ENCODE measurements at regions not wholly inside any gene's neighbourhood (a gene's known extent, or its start where the extent isn't known, plus 50 kb on each side); places are given as distances from the start of the nearest gene placed in this dataset.

DNA sequence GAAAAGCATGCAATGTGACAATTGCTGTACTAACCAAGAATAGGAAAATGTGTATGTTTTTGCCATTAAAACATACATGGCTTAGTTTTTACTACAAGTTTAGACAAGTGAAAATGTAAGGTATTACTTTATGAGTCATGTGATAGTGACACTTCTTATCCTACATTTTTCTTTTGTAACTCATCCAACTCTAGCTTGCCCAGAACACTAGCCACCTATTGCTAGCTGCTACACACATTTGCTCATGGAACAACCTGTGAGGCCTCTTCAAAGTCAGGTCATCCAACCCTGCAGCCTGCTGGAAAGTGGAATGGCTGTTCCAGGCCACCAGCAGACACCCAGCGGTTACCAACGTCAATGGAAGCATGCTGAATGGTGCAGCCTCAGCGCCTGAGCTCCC is 1043.9 kb downstream of the TMEM182 start:
- H3K4me3 ChIP-seq (ENCODE audit: low read length in 3 of 3): no peak overlapping the region
- no peak overlapping the region for H3K9ac ChIP-seq (ENCODE audit: low read depth in 1 of 3, low read length in 3 of 3)
- no peak overlapping the region for H3K27ac ChIP-seq (ENCODE audit: low read depth, low read length)
- no peaks in the 10 kb centered on the region for H3K36me3 ChIP-seq (ENCODE audit: control insufficient read depth in 3 of 3, insufficient read depth in 3 of 3, low read length in 3 of 3)
- no peaks in the 10 kb centered on the region for H3K4me1 ChIP-seq (ENCODE audit: control insufficient read depth in 3 of 3, insufficient read depth in 3 of 3, low read length in 3 of 3)
- no peaks in the 10 kb centered on the region for H3K9me3 ChIP-seq (ENCODE audit: control insufficient read depth in 3 of 3, low read length in 3 of 3)
- H3K27me3 ChIP-seq (ENCODE audit: control insufficient read depth in 3 of 3, insufficient read depth in 3 of 3, low read length in 3 of 3): no peaks in the 10 kb centered on the region

DNA sequence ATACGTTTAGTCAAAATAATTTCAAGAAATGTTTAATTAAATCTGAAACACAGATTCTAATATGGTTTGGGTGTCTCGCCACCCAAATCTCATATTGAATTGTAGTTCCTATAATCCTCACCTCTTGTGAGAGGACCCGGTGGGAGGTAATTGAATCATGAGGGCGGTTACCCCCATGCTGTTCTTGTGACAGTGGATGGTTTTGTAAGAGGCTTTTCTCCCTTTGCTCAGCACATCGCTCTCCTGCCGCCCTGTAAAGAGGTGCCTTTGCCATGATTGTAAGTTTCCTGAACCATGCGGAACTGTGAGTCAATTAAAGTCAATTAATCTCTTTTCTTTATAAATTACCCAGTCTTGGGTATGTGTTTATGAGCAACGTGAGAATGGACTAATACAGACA is 1045.1 kb upstream of the POU3F3 start:
- H3K4me3 ChIP-seq (ENCODE audit: low read length in 3 of 3): no peak overlapping the region
- no peaks in the 10 kb centered on the region for H3K4me1 ChIP-seq (ENCODE audit: control insufficient read depth in 3 of 3, insufficient read depth in 3 of 3, low read length in 3 of 3)
- no peaks in the 10 kb centered on the region for H3K9me3 ChIP-seq (ENCODE audit: control insufficient read depth in 3 of 3, low read length in 3 of 3)
- H3K27me3 ChIP-seq (ENCODE audit: control insufficient read depth in 3 of 3, insufficient read depth in 3 of 3, low read length in 3 of 3): no peaks in the 10 kb centered on the region
- no peak overlapping the region for H3K9ac ChIP-seq (ENCODE audit: low read depth in 1 of 3, low read length in 3 of 3)
- H3K36me3 ChIP-seq (ENCODE audit: control insufficient read depth in 3 of 3, insufficient read depth in 3 of 3, low read length in 3 of 3): no peaks in the 10 kb centered on the region
- H3K27ac ChIP-seq (ENCODE audit: low read depth, low read length): no peak overlapping the region

DNA sequence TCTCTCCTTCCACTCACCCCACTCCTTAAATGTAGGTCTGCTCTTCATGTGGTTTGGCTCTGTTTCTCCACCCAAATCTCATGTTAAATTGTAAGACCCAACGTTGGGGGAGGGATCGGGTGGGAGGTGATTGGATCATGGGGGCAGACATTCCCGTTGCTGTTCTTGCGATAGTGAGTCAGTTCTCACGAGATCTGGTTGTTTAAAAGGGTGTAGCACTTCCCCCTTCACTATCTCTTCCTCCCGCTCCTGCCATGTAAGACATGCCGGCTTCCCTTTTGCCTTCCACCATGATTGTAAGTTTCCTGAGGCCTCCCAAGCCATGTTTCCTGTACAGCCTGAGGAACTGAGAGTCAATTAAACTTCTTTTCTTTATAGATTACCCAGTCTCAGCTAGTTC is 1044.5 kb upstream of the POU3F3 start:
- H3K4me3 ChIP-seq (ENCODE audit: low read length in 3 of 3): no peak overlapping the region
- H3K27me3 ChIP-seq (ENCODE audit: control insufficient read depth in 3 of 3, insufficient read depth in 3 of 3, low read length in 3 of 3): no peaks in the 10 kb centered on the region
- no peak overlapping the region for H3K9ac ChIP-seq (ENCODE audit: low read depth in 1 of 3, low read length in 3 of 3)
- H3K9me3 ChIP-seq (ENCODE audit: control insufficient read depth in 3 of 3, low read length in 3 of 3): no peaks in the 10 kb centered on the region
- no peak overlapping the region for H3K27ac ChIP-seq (ENCODE audit: low read depth, low read length)
- H3K36me3 ChIP-seq (ENCODE audit: control insufficient read depth in 3 of 3, insufficient read depth in 3 of 3, low read length in 3 of 3): no peaks in the 10 kb centered on the region
- no peaks in the 10 kb centered on the region for H3K4me1 ChIP-seq (ENCODE audit: control insufficient read depth in 3 of 3, insufficient read depth in 3 of 3, low read length in 3 of 3)

DNA sequence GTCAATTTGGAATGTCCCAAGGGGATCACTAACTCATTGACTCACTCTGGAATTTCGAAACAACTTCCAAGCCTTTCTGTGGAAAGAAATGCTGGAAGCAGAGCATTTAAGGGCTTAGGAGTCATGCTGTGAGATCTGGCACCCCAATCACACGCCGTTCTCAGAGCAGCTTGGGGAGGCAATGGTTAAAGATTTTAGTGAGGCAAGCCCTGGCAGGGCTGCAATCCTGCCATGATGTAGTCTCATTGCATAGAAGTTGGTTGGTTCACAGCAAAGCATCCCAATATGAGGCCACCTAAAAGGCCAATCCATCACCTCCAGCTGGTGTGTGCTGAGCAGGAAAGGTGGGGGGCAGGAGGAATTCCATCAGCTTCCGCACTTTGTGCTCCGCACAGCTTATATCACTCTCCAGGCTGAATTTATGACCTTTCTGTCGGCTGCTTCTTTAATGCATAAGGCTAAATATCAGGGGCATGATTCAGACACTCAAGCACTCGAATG is 1043.9 kb upstream of the POU3F3 start:
- Histone ChIP-seq H3K27me3 (ENCODE audit: control insufficient read depth in 3 of 3, insufficient read depth in 3 of 3, low read length in 3 of 3) (no peaks in the 10 kb centered on the region), H3K4me3 (ENCODE audit: low read length in 3 of 3) (no peak overlapping the region), H3K4me1 (ENCODE audit: control insufficient read depth in 3 of 3, insufficient read depth in 3 of 3, low read length in 3 of 3) (no peaks in the 10 kb centered on the region), H3K27ac (ENCODE audit: low read depth, low read length) (no peak overlapping the region), H3K9me3 (ENCODE audit: control insufficient read depth in 3 of 3, low read length in 3 of 3) (no peaks in the 10 kb centered on the region), H3K36me3 (ENCODE audit: control insufficient read depth in 3 of 3, insufficient read depth in 3 of 3, low read length in 3 of 3) (no peaks in the 10 kb centered on the region), H3K9ac (ENCODE audit: low read depth in 1 of 3, low read length in 3 of 3) (no peak overlapping the region)

DNA sequence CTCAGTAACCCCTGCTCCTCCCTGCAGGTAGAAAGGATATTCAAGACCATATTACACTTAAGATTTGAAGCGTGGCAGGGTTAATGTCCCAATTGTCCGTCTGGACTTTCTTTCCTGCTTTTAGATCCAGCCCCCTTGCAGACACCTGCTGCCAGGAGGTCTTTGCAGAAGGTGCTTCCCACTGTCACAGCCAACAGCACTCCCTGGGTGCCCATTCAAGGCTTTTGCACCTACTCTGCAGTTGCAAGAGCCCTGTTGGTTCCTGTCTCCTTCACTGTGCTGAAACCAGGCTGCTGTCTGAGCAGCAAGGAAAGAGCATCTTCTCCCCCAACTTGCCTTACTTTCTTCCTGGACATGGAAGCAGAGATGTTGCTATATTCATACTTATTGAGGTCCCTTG is 1043.0 kb upstream of the POU3F3 start:
- Histone ChIP-seq H3K27ac (ENCODE audit: low read depth, low read length) (no peak overlapping the region), H3K4me1 (ENCODE audit: control insufficient read depth in 3 of 3, insufficient read depth in 3 of 3, low read length in 3 of 3) (no peaks in the 10 kb centered on the region), H3K9me3 (ENCODE audit: control insufficient read depth in 3 of 3, low read length in 3 of 3) (no peaks in the 10 kb centered on the region), H3K27me3 (ENCODE audit: control insufficient read depth in 3 of 3, insufficient read depth in 3 of 3, low read length in 3 of 3) (no peaks in the 10 kb centered on the region), H3K4me3 (ENCODE audit: low read length in 3 of 3) (no peak overlapping the region), H3K9ac (ENCODE audit: low read depth in 1 of 3, low read length in 3 of 3) (no peak overlapping the region), H3K36me3 (ENCODE audit: control insufficient read depth in 3 of 3, insufficient read depth in 3 of 3, low read length in 3 of 3) (no peaks in the 10 kb centered on the region)

DNA sequence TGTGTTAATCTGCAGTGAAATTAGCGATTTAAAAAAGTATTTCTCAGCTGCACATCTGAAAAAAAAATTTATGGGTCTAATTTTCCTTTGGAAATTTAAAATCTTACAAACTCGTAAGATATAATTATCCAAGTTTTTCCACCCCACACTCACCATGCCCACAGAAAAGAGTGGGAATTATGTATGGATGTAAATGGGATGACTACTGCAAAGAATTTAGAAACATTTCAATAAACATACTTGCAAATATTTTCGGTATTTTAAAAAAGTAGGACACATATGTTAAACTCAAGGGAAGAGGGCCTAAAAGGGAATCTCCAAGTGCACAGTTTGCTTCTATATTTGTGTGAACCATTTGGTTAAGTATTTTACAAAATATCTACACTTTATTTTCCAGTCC is 1039.9 kb upstream of the POU3F3 start:
- H3K9me3 ChIP-seq (ENCODE audit: control insufficient read depth in 3 of 3, low read length in 3 of 3): no peaks in the 10 kb centered on the region
- no peak overlapping the region for H3K4me3 ChIP-seq (ENCODE audit: low read length in 3 of 3)
- no peak overlapping the region for H3K9ac ChIP-seq (ENCODE audit: low read depth in 1 of 3, low read length in 3 of 3)
- no peak overlapping the region for H3K27ac ChIP-seq (ENCODE audit: low read depth, low read length)
- H3K4me1 ChIP-seq (ENCODE audit: control insufficient read depth in 3 of 3, insufficient read depth in 3 of 3, low read length in 3 of 3): no peaks in the 10 kb centered on the region
- H3K36me3 ChIP-seq (ENCODE audit: control insufficient read depth in 3 of 3, insufficient read depth in 3 of 3, low read length in 3 of 3): no peaks in the 10 kb centered on the region
- H3K27me3 ChIP-seq (ENCODE audit: control insufficient read depth in 3 of 3, insufficient read depth in 3 of 3, low read length in 3 of 3): no peaks in the 10 kb centered on the region

DNA sequence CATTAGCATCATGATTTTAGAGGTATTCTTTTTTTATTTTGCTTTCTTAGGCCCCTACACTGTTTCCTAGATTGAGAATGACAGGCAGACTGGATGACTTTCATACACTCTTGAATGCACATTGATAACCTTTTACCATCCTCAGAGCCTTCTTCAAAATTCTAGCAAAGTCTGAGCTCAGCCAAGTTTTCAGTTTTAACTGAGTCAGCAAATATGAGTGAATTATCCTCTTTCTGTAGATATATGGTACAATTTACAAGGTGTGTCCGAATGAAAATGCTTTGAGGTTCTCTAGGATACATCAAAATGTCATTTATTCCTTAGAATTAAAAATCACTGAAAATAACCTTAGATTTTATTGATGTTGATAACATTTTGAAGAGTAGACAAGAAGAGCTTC is 1038.2 kb upstream of the POU3F3 start:
- H3K4me3 ChIP-seq (ENCODE audit: low read length in 3 of 3): no peak overlapping the region
- no peaks in the 10 kb centered on the region for H3K36me3 ChIP-seq (ENCODE audit: control insufficient read depth in 3 of 3, insufficient read depth in 3 of 3, low read length in 3 of 3)
- no peak overlapping the region for H3K27ac ChIP-seq (ENCODE audit: low read depth, low read length)
- no peaks in the 10 kb centered on the region for H3K9me3 ChIP-seq (ENCODE audit: control insufficient read depth in 3 of 3, low read length in 3 of 3)
- H3K9ac ChIP-seq (ENCODE audit: low read depth in 1 of 3, low read length in 3 of 3): no peak overlapping the region
- no peaks in the 10 kb centered on the region for H3K27me3 ChIP-seq (ENCODE audit: control insufficient read depth in 3 of 3, insufficient read depth in 3 of 3, low read length in 3 of 3)
- H3K4me1 ChIP-seq (ENCODE audit: control insufficient read depth in 3 of 3, insufficient read depth in 3 of 3, low read length in 3 of 3): no peaks in the 10 kb centered on the region

DNA sequence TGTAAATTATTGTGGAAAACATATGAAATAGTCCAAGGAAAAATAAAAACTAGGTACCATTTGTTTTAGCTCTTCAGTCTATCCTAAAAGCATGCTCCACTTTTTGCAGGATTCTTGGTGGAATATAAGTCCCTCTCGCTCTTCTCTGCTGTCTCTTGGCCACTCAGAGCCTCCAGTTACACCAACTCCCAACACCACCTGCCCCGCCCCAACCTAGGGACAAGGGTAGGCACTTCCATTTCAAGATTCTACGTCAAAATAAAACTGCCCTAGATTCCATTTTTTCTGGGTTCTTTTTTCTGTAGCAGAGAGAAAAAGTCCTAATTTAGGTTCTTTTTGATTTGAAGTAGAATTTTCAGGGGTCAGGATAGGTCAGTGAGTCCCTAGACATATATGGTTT is 1036.2 kb upstream of the POU3F3 start:
- no peak overlapping the region for H3K27ac ChIP-seq (ENCODE audit: low read depth, low read length)
- H3K9ac ChIP-seq (ENCODE audit: low read depth in 1 of 3, low read length in 3 of 3): no peak overlapping the region
- H3K36me3 ChIP-seq (ENCODE audit: control insufficient read depth in 3 of 3, insufficient read depth in 3 of 3, low read length in 3 of 3): no peaks in the 10 kb centered on the region
- no peaks in the 10 kb centered on the region for H3K27me3 ChIP-seq (ENCODE audit: control insufficient read depth in 3 of 3, insufficient read depth in 3 of 3, low read length in 3 of 3)
- no peak overlapping the region for H3K4me3 ChIP-seq (ENCODE audit: low read length in 3 of 3)
- no peaks in the 10 kb centered on the region for H3K4me1 ChIP-seq (ENCODE audit: control insufficient read depth in 3 of 3, insufficient read depth in 3 of 3, low read length in 3 of 3)
- H3K9me3 ChIP-seq (ENCODE audit: control insufficient read depth in 3 of 3, low read length in 3 of 3): no peaks in the 10 kb centered on the region

DNA sequence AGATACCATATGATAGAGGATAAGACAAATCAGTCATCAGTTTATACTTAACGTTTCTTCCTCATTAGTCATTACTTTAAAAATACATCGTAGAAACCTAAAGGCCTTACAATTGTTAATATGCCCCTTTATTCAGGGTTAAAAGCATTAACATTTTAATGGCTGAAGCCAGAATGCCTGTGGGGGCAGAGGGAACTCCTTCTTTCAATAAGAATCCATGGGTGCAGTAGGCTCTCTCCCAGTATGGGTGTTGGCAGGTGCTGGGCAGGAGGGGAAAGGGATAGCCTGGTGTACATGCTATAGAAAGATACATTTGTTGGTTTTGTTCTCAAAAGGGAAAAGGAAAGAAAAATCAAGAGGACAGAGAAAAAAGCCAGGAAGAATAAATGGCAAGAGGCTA is 1035.7 kb upstream of the POU3F3 start:
- Histone ChIP-seq H3K9me3 (ENCODE audit: control insufficient read depth in 3 of 3, low read length in 3 of 3) (no peaks in the 10 kb centered on the region), H3K27ac (ENCODE audit: low read depth, low read length) (no peak overlapping the region), H3K4me3 (ENCODE audit: low read length in 3 of 3) (no peak overlapping the region), H3K27me3 (ENCODE audit: control insufficient read depth in 3 of 3, insufficient read depth in 3 of 3, low read length in 3 of 3) (no peaks in the 10 kb centered on the region), H3K36me3 (ENCODE audit: control insufficient read depth in 3 of 3, insufficient read depth in 3 of 3, low read length in 3 of 3) (no peaks in the 10 kb centered on the region), H3K4me1 (ENCODE audit: control insufficient read depth in 3 of 3, insufficient read depth in 3 of 3, low read length in 3 of 3) (no peaks in the 10 kb centered on the region), H3K9ac (ENCODE audit: low read depth in 1 of 3, low read length in 3 of 3) (no peak overlapping the region)

DNA sequence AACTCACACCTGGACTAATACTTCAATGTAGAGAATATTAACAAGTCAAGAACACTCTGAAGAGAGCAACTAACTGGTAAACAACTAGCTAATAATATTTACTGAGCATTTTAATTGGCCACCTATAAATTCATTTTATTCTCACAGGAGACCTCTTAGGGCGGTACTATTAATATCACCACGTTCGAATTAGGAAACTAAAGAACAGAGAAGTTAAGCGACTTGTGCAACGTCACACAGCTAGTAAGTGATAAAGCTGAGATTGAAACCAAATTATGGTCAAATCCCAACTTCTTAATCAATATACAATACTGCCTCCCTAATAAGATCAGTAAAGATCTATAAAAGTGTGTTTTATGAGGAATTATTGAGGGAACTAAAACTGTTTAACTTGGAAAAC is 1034.3 kb upstream of the POU3F3 start:
- Histone ChIP-seq H3K27me3 (ENCODE audit: control insufficient read depth in 3 of 3, insufficient read depth in 3 of 3, low read length in 3 of 3) (no peaks in the 10 kb centered on the region), H3K9ac (ENCODE audit: low read depth in 1 of 3, low read length in 3 of 3) (no peak overlapping the region), H3K27ac (ENCODE audit: low read depth, low read length) (no peak overlapping the region), H3K4me3 (ENCODE audit: low read length in 3 of 3) (no peak overlapping the region), H3K9me3 (ENCODE audit: control insufficient read depth in 3 of 3, low read length in 3 of 3) (no peaks in the 10 kb centered on the region), H3K4me1 (ENCODE audit: control insufficient read depth in 3 of 3, insufficient read depth in 3 of 3, low read length in 3 of 3) (no peaks in the 10 kb centered on the region), H3K36me3 (ENCODE audit: control insufficient read depth in 3 of 3, insufficient read depth in 3 of 3, low read length in 3 of 3) (no peaks in the 10 kb centered on the region)

DNA sequence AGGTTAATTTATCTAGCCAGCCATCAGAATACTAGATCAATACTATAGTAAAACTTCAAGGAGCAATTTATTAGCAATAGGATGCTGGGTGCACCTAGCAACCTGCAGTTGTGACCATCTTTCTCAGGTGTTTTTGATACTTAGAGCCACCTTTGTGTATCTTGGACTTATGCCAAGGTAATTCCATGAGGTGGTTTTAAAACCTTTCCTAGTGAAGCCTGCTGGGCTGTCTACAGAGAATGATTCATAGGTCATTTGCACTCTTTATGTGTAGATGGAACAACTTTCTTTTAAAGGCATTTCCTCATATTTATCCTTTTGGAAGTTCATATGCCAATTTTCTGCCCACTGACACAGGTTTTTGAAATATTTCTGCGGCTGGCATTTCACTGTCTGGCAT is 1030.1 kb upstream of the POU3F3 start:
- no peak overlapping the region for H3K9ac ChIP-seq (ENCODE audit: low read depth in 1 of 3, low read length in 3 of 3)
- H3K27ac ChIP-seq (ENCODE audit: low read depth, low read length): no peak overlapping the region
- H3K9me3 ChIP-seq (ENCODE audit: control insufficient read depth in 3 of 3, low read length in 3 of 3): no peaks in the 10 kb centered on the region
- no peaks in the 10 kb centered on the region for H3K27me3 ChIP-seq (ENCODE audit: control insufficient read depth in 3 of 3, insufficient read depth in 3 of 3, low read length in 3 of 3)
- H3K4me1 ChIP-seq (ENCODE audit: control insufficient read depth in 3 of 3, insufficient read depth in 3 of 3, low read length in 3 of 3): no peaks in the 10 kb centered on the region
- no peaks in the 10 kb centered on the region for H3K36me3 ChIP-seq (ENCODE audit: control insufficient read depth in 3 of 3, insufficient read depth in 3 of 3, low read length in 3 of 3)
- no peak overlapping the region for H3K4me3 ChIP-seq (ENCODE audit: low read length in 3 of 3)

All from skeletal muscle tissue (tissue), 3 donors.